ENCODE measurements at regions not wholly inside any gene's neighbourhood (a gene's known extent, or its start where the extent isn't known, plus 50 kb on each side); places are given as distances from the start of the nearest gene placed in this dataset.
A peak's percentile ranks its signal among the peaks of the same experiment; 100 is the strongest.

- peak in 1 of 6 experiments; percentile 8 for TF ChIP-seq CTCF (IDR thresholded peaks at IDR 0.05)
- no peak for TF ChIP-seq POLR2A (IDR thresholded peaks at IDR 0.05)
Measured at GRCh38 chr11:122556605-122557004, 98.9 kb upstream of the UBASH3B start.

All from adrenal gland (tissue), 5 donors.